Suprapubic skin (tissue), 4 donors: ENCODE measurements at regions not wholly inside any gene's neighbourhood (a gene's known extent, or its start where the extent isn't known, plus 50 kb on each side); places are given as distances from the start of the nearest gene placed in this dataset.

Experiments used
- DNase-seq, 2 donors: peaks; one replicate each; pipeline ENCODE4 v3.0.0-alpha.2; 2019; ENCODE audit warnings: low spot score in 2 of 2
- H3K27ac ChIP-seq: fragments of 200-600 bp; sonication (generic); one replicate; pipeline ENCODE4 v1.5.1; 2019
- H3K27me3 ChIP-seq: fragments of 200-600 bp; sonication (generic); one replicate; pipeline ENCODE4 v1.5.1; 2019
- H3K36me3 ChIP-seq: fragments of 200-600 bp; sonication (generic); one replicate; pipeline ENCODE4 v1.5.1; 2019
- H3K4me1 ChIP-seq: fragments of 200-600 bp; sonication (generic); one replicate; pipeline ENCODE4 v1.5.1; 2019
- H3K4me3 ChIP-seq: fragments of 200-600 bp; sonication (generic); one replicate; pipeline ENCODE4 v1.5.1; 2019; ENCODE audit warnings: mild to moderate bottlenecking
- H3K9me3 ChIP-seq: fragments of 200-600 bp; sonication (generic); one replicate; pipeline ENCODE4 v1.5.1; 2019
- EP300 ChIP-seq: sonication (generic); formaldehyde crosslinking; IDR thresholded peaks from one replicate; pipeline ENCODE4 v1.6.1; 2017; ENCODE audit warnings: antibody characterized with exemption
- POLR2A ChIP-seq, 2 donors: fragments of 450-650 bp; IDR thresholded peaks; one replicate each; pipeline ENCODE4 v1.6.1; 2017; ENCODE audit warnings: antibody characterized with exemption in 2 of 2, mild to moderate bottlenecking in 2 of 2, moderate library complexity in 2 of 2
- POLR2AphosphoS5 ChIP-seq, 3 donors: sonication (generic); formaldehyde crosslinking; IDR thresholded peaks; one replicate each; pipeline ENCODE4 v1.6.1; 2017; ENCODE audit warnings: antibody characterized with exemption in 3 of 3
- WGBS: methylation state at CpG from one replicate; pipeline ENCODE4 v1.1.5; 2018; 5-methylcytosine and 5-hydroxymethylcytosine counted together
- TF ChIP-seq, protein P1 (sequence below), 2 donors: fragments of 200-600 bp in 1 of 2; fragments of 450-650 bp in 1 of 2; sonication (generic) in 1 of 2; IDR thresholded peaks; one replicate each; pipeline ENCODE4 v1.5.1; 2016 to 2019; ENCODE audit warnings: antibody characterized with exemption in 2 of 2, mild to moderate bottlenecking in 1 of 2, moderate library complexity in 1 of 2

DNA sequence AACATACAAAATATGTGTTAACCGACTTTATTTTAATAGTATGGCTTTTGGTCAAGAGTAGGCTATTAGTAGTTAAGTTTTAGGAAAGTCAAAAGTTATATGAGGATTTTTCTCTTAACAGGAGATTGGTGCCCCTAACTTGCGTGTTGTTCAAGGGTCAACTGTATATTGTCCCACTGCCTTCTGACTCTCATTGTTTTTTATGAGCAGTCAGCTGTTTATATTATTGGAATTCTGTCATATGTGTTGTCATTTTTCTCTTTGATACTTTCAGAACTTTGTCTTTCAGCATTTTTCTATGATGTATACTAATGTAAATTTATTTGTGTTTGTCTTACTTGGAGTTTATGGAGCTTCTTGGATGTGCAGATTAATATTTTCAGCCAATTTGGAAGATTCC lies 142.1 kb upstream of the CMC1 start:
- WGBS, result 90% methylated on average over 2 of the region's 2 CpGs

DNA sequence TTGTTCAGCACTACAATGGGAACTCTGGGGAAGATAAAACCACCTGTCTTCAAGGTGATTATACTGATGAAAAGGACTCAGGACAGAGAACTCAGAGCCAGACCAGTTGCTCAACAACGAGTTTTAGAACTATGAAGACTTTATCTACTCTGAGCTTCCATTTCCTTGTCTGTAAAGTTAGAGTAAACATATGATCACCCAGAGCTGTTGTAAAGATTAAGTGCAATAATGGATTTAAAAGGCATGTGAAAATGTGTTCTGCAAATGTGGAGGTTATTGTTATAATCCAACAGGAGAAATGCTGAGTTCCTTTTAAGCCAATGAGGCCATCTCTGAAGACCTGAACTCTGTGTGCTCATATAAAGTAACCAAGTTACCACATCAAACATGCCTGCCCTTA lies 139.7 kb upstream of the CMC1 start:
- Histone ChIP-seq H3K4me3 (no peak overlapping the region), H3K4me1 (no peaks in the 10 kb centered on the region), H3K36me3 (no peaks in the 10 kb centered on the region), H3K27ac (no peak overlapping the region), H3K9me3 (no peaks in the 10 kb centered on the region), H3K27me3 (no peaks in the 10 kb centered on the region)
- no peak for TF ChIP-seq POLR2AphosphoS5 (IDR thresholded peaks at IDR 0.05)
- TF ChIP-seq EP300, result no peak
- TF ChIP-seq, protein P1, sequence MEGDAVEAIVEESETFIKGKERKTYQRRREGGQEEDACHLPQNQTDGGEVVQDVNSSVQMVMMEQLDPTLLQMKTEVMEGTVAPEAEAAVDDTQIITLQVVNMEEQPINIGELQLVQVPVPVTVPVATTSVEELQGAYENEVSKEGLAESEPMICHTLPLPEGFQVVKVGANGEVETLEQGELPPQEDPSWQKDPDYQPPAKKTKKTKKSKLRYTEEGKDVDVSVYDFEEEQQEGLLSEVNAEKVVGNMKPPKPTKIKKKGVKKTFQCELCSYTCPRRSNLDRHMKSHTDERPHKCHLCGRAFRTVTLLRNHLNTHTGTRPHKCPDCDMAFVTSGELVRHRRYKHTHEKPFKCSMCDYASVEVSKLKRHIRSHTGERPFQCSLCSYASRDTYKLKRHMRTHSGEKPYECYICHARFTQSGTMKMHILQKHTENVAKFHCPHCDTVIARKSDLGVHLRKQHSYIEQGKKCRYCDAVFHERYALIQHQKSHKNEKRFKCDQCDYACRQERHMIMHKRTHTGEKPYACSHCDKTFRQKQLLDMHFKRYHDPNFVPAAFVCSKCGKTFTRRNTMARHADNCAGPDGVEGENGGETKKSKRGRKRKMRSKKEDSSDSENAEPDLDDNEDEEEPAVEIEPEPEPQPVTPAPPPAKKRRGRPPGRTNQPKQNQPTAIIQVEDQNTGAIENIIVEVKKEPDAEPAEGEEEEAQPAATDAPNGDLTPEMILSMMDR (IDR thresholded peaks at IDR 0.05), result no peak
- no peak for TF ChIP-seq POLR2A (IDR thresholded peaks at IDR 0.05)
- no peak for DNase-seq
- WGBS, result 57% methylated on average over 1 of the region's 1 CpG

More for the DNA sequence above, 142.1 kb upstream of the CMC1 start:
- Histone ChIP-seq H3K4me3 (no peak overlapping the region), H3K36me3 (no peaks in the 10 kb centered on the region), H3K9me3 (peaks cover 3% of the 10 kb centered on the region), H3K4me1 (no peaks in the 10 kb centered on the region), H3K27me3 (no peaks in the 10 kb centered on the region), H3K27ac (no peak overlapping the region)
- no peak for DNase-seq
- TF ChIP-seq POLR2AphosphoS5 (IDR thresholded peaks at IDR 0.05), result no peak
- TF ChIP-seq EP300, result no peak

DNA sequence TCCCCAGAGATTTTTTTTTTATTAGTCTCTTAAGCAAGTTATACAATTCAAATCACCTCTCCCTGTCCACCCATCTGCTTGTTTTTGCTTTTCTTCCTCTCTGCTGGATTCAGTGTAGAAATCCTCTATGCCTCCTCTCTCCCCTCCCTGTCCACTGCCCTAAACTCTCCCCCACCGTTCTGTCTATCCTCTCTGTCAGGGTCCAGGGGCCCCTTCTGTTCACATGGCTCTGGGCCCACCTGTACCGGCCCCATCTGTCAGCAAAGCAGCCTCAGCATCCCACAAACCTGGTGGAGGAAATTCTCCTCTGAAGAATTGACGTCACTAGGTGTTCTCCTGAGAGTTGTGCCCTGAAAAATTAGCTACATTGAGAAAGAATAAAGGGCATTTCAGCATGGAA lies 137.6 kb upstream of the CMC1 start:
- Histone ChIP-seq H3K36me3 (no peaks in the 10 kb centered on the region), H3K27ac (no peak overlapping the region), H3K27me3 (no peaks in the 10 kb centered on the region), H3K4me1 (no peaks in the 10 kb centered on the region), H3K9me3 (no peaks in the 10 kb centered on the region), H3K4me3 (no peak overlapping the region)
- DNase-seq, result no peak
- TF ChIP-seq EP300 (no peak), POLR2A (IDR thresholded peaks at IDR 0.05) (no peak), POLR2AphosphoS5 (IDR thresholded peaks at IDR 0.05) (no peak)
- TF ChIP-seq, protein P1 (IDR thresholded peaks at IDR 0.05), result no peak
- 61% methylated on average over 3 of the region's 3 CpGs for WGBS

GRCh38 chr3:28104896-28105534 lies 136.4 kb upstream of the CMC1 start:
- TF ChIP-seq EP300 (no peak), POLR2A (IDR thresholded peaks at IDR 0.05) (no peak)
- TF ChIP-seq, protein P1 (IDR thresholded peaks at IDR 0.05), result no peak
- Histone ChIP-seq H3K9me3 (no peaks in the 10 kb centered on the region), H3K36me3 (no peaks in the 10 kb centered on the region), H3K27me3 (no peaks in the 10 kb centered on the region), H3K27ac (no peak overlapping the region), H3K4me3 (no peak overlapping the region), H3K4me1 (no peaks in the 10 kb centered on the region)
- DNase-seq, result no peak
- 89% methylated on average over 11 of the region's 11 CpGs for WGBS

DNA sequence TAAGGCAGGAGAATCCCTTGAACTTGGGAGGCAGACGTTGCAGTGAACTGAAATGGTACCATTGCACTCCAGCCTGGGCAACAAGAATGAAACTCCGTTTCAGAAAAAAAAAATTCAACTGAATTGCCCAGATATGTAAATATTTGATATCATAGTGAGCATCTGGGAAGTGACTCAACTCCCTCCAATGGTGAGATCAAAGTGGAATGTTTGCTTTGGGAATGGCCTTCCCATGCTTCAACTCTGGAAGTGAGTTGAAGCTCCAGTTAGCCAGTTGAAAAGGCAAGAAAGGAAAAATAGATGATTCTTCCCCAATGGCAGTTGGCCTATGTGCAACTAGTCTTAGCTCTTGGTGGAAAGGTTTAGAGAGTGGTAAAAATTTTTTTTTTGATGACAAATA lies 131.6 kb upstream of the CMC1 start:
- Histone ChIP-seq H3K27ac (no peak overlapping the region), H3K36me3 (no peaks in the 10 kb centered on the region), H3K9me3 (no peaks in the 10 kb centered on the region), H3K27me3 (no peaks in the 10 kb centered on the region), H3K4me3 (no peak overlapping the region), H3K4me1 (no peaks in the 10 kb centered on the region)
- DNase-seq, result no peak
- TF ChIP-seq EP300 (no peak), POLR2AphosphoS5 (IDR thresholded peaks at IDR 0.05) (no peak), POLR2A (IDR thresholded peaks at IDR 0.05) (no peak)
- TF ChIP-seq, protein P1 (IDR thresholded peaks at IDR 0.05), result no peak
- 87% methylated on average over 2 of the region's 2 CpGs for WGBS

DNA sequence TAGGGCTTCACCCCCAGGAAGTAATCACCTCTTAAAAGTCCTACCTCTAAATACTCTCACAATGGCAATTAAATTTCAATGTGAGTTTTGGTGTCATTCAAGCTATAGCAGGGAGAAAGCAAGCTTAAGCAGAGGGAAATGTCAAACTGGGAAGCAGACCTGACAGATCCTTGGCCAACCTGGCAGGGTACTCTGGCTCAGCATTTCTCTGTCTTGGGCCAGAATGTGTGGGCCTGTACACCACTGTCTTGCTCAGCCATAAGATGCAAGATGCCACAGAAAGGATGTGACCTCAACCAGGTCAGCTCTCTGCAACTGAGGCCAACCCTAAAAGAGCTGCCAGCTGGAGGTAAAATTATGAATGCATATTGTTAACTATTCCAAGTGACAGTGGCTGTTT lies 130.6 kb upstream of the CMC1 start:
- Histone ChIP-seq H3K36me3 (no peaks in the 10 kb centered on the region), H3K27ac (no peak overlapping the region), H3K4me3 (no peak overlapping the region), H3K27me3 (no peaks in the 10 kb centered on the region), H3K4me1 (no peaks in the 10 kb centered on the region), H3K9me3 (no peaks in the 10 kb centered on the region)
- DNase-seq, result no peak
- TF ChIP-seq POLR2AphosphoS5 (IDR thresholded peaks at IDR 0.05) (no peak), EP300 (no peak), POLR2A (IDR thresholded peaks at IDR 0.05) (no peak)
- TF ChIP-seq, protein P1 (IDR thresholded peaks at IDR 0.05), result no peak
